MM.1S (cell line): ENCODE measurements at regions not wholly inside any gene's neighbourhood (a gene's known extent, or its start where the extent isn't known, plus 50 kb on each side); places are given as distances from the start of the nearest gene placed in this dataset.

Source experiments
- DNase-seq: peaks from one replicate; pipeline ENCODE4 v3.0.0-alpha.2; 2015
- H2AFZ ChIP-seq: fragments of 300-600 bp; sonication (generic); 2 replicates; pipeline ENCODE4 v1.6.0; 2016; ENCODE audit warnings: antibody characterized with exemption, low read length
- H3F3A ChIP-seq: fragments of 300-600 bp; sonication (generic); 2 replicates; pipeline ENCODE4 v1.6.1; 2016; ENCODE audit warnings: mild to moderate bottlenecking, antibody characterized with exemption, low read length, moderate library complexity, mixed read lengths; ENCODE audit not compliant: insufficient read depth
- H3K27ac ChIP-seq: fragments of 300-600 bp; sonication (generic); 2 replicates; pipeline ENCODE4 v1.5.1; 2016; ENCODE audit warnings: mild to moderate bottlenecking, low read length
- H3K27me3 ChIP-seq: fragments of 300-600 bp; sonication (generic); replicated peaks from 2 replicates; pipeline ENCODE4 v1.6.0; 2016; ENCODE audit warnings: low read length; ENCODE audit not compliant: insufficient read depth
- H3K36me3 ChIP-seq: fragments of 300-600 bp; sonication (generic); replicated peaks from 2 replicates; pipeline ENCODE4 v1.6.1; 2016; ENCODE audit warnings: mild to moderate bottlenecking, low read length, mixed read lengths; ENCODE audit not compliant: insufficient read depth
- H3K4me1 ChIP-seq: fragments of 300-600 bp; sonication (generic); 2 replicates; pipeline ENCODE4 v1.6.1; 2016; ENCODE audit warnings: low read length, mixed read lengths
- H3K4me2 ChIP-seq: fragments of 300-600 bp; sonication (generic); 2 replicates; pipeline ENCODE4 v1.6.0; 2016; ENCODE audit warnings: low read depth, low read length
- H3K4me3 ChIP-seq: fragments of 300-600 bp; sonication (generic); 2 replicates; pipeline ENCODE4 v1.5.1; 2016; ENCODE audit warnings: low read length, mixed read lengths
- H3K79me2 ChIP-seq: fragments of 300-600 bp; sonication (generic); 2 replicates; pipeline ENCODE4 v1.6.1; 2016; ENCODE audit warnings: mixed run types, low read length, mixed read lengths
- H3K9ac ChIP-seq: fragments of 300-600 bp; sonication (generic); 2 replicates; pipeline ENCODE4 v1.6.1; 2016; ENCODE audit warnings: low read length, mixed read lengths
- H3K9me2 ChIP-seq: fragments of 300-600 bp; sonication (generic); replicated peaks from 2 replicates; pipeline ENCODE4 v1.6.1; 2016; ENCODE audit warnings: mild to moderate bottlenecking, low read length, mixed read lengths; ENCODE audit not compliant: insufficient read depth
- H3K9me3 ChIP-seq: fragments of 300-600 bp; sonication (generic); replicated peaks from 2 replicates; pipeline ENCODE4 v1.6.1; 2016; ENCODE audit warnings: mild to moderate bottlenecking, low read length, mixed read lengths; ENCODE audit not compliant: insufficient read depth
- H4K20me1 ChIP-seq: fragments of 300-600 bp; sonication (generic); 2 replicates; pipeline ENCODE4 v1.6.1; 2016; ENCODE audit warnings: mild to moderate bottlenecking, low read length, moderate library complexity, mixed read lengths; ENCODE audit not compliant: insufficient read depth
- CTCF ChIP-seq: fragments of 300-600 bp; sonication (generic); IDR thresholded peaks from 2 replicates; pipeline ENCODE4 v1.5.1; 2016; ENCODE audit warnings: antibody characterized with exemption, low read length, mixed read lengths
- EZH2 ChIP-seq: fragments of 300-600 bp; sonication (generic); optimal IDR thresholded peaks from 2 replicates; pipeline ENCODE3; 2017; ENCODE audit warnings: low read depth, mild to moderate bottlenecking, antibody characterized with exemption, low read length, mixed read lengths
- EZH2phosphoT487 ChIP-seq: fragments of 300-600 bp; sonication (generic); IDR thresholded peaks from 2 replicates; pipeline ENCODE4 v1.6.1; 2018; ENCODE audit warnings: antibody characterized with exemption, low read length

- DNase-seq, result no peak
- Histone ChIP-seq H4K20me1 (no peaks in the 10 kb centered on the region), H3K36me3 (no peaks in the 10 kb centered on the region), H3K27ac (no peak overlapping the region), H3F3A (no peaks in the 10 kb centered on the region), H3K79me2 (no peaks in the 10 kb centered on the region), H3K4me1 (no peaks in the 10 kb centered on the region), H3K9ac (no peak overlapping the region), H3K9me2 (no peaks in the 10 kb centered on the region), H3K9me3 (no peaks in the 10 kb centered on the region), H3K4me2 (no peak overlapping the region), H3K4me3 (no peak overlapping the region), H2AFZ (no peak overlapping the region), H3K27me3 (no peaks in the 10 kb centered on the region)
- TF ChIP-seq EZH2 (no peak), CTCF (no peak), EZH2phosphoT487 (no peak)
Measured at GRCh38 chr11:26801601-26802000, 79.7 kb upstream of the SLC5A12 start.

DNA sequence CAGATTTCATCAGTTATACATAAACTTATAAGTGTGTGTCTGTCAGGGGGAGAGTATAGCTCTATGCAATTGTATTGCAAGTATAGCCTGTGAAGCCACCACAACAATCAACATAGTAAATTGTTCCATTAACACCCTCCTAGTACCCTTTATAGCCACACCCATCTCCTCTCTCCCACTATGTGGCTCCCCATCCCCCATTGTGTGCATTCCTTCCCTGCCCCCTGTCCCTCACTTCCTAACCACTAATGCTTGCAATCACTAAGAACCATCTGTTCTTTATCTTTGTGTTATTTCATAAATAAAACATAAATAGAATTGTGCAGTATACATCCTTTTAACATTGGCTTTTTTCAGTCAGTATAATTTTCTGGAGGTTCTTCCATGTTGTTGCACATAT lies 83.1 kb upstream of the SLC5A12 start:
- Histone ChIP-seq H3K9ac (no peak overlapping the region), H3K4me1 (no peaks in the 10 kb centered on the region), H3K79me2 (no peaks in the 10 kb centered on the region), H3K27me3 (no peaks in the 10 kb centered on the region), H3K36me3 (no peaks in the 10 kb centered on the region), H3K27ac (no peak overlapping the region), H4K20me1 (no peaks in the 10 kb centered on the region), H3K4me2 (no peak overlapping the region), H3K4me3 (no peak overlapping the region), H3K9me3 (no peaks in the 10 kb centered on the region), H2AFZ (no peak overlapping the region), H3F3A (no peaks in the 10 kb centered on the region), H3K9me2 (no peaks in the 10 kb centered on the region)
- TF ChIP-seq EZH2phosphoT487, result no peak
- TF ChIP-seq CTCF, result no peak
- no peak for TF ChIP-seq EZH2
- DNase-seq, result no peak

DNA sequence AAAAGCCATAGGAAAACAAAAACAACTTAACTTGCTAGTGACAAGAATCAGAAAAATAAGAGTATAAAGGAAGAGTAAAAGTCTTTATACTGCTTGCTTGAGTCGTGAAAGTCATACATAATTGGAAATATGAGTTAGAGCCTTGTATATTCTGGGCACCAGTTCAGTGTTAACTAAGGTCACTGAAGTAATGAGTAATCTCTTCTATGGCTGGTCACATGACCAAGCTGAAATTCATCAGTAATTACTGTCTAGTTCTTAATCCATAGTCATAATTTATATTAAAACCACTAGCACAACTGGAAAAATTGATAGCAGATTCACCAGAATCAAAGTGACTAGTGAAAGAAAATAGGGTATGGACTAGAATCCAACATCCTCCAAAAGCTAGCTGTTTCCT lies 84.4 kb upstream of the SLC5A12 start:
- Histone ChIP-seq H3F3A (no peaks in the 10 kb centered on the region), H4K20me1 (no peaks in the 10 kb centered on the region), H3K36me3 (no peaks in the 10 kb centered on the region), H3K9me2 (no peaks in the 10 kb centered on the region), H3K27ac (no peak overlapping the region), H2AFZ (no peak overlapping the region), H3K4me2 (no peak overlapping the region), H3K4me3 (no peak overlapping the region), H3K79me2 (no peaks in the 10 kb centered on the region), H3K27me3 (no peaks in the 10 kb centered on the region), H3K9ac (no peak overlapping the region), H3K4me1 (no peaks in the 10 kb centered on the region), H3K9me3 (no peaks in the 10 kb centered on the region)
- no peak for TF ChIP-seq EZH2
- no peak for TF ChIP-seq CTCF
- no peak for TF ChIP-seq EZH2phosphoT487
- no peak for DNase-seq

GRCh38 chr11:26820739-26821138 lies 98.9 kb upstream of the SLC5A12 start:
- Histone ChIP-seq H3K27ac (no peak overlapping the region), H3K9me3 (no peaks in the 10 kb centered on the region)
- TF ChIP-seq EZH2phosphoT487 (no peak), EZH2 (no peak), CTCF (no peak)

More at GRCh38 chr11:26820739-26821138, 98.9 kb upstream of the SLC5A12 start:
- Histone ChIP-seq H3K27me3 (no peaks in the 10 kb centered on the region), H3F3A (no peaks in the 10 kb centered on the region), H3K4me1 (no peaks in the 10 kb centered on the region), H3K9ac (no peak overlapping the region), H3K36me3 (no peaks in the 10 kb centered on the region), H3K79me2 (no peaks in the 10 kb centered on the region), H3K4me2 (no peak overlapping the region), H2AFZ (no peak overlapping the region), H4K20me1 (no peaks in the 10 kb centered on the region), H3K4me3 (no peak overlapping the region), H3K9me2 (no peaks in the 10 kb centered on the region)
- no peak for DNase-seq
